ENCODE measurements at regions not wholly inside any gene's neighbourhood (a gene's known extent, or its start where the extent isn't known, plus 50 kb on each side); places are given as distances from the start of the nearest gene placed in this dataset.

DNA sequence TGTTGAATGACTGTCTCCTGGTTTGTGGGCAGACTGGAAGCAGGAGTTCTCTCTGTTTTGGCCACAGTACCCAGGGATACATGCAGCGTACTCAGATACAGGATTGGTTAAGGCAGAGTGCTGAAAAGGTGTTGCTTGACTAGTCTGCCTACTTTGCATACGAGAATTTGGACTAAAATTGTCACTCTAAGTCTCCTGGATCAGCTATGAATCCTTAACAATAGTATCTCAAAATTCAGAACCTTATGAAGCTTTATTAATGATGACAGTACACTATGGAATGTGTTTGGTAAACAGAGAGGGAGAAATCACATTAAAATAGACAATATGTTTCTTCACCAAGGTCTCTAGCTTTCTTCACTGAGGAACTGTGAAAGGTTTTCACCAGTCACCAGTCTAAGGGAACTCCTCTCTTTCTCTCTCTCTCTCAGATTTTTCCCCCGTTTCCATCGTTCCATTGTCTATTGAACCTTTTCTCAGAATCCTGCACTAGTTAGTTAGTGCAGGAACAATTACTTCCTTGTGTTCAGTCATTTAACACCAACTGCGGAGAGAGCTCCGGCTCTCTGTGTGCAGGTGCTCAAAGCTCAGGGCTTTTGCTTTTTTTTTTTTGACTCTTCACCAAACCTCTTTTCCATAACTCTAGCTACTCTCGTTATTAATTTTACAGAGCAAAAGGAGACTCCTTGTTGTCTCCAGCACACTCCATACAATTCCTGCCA is 85.9 kb upstream of the FNDC3B start:
- Histone ChIP-seq H3K4me3 (ENCODE audit: low read depth, low read length, poor library complexity, severe bottlenecking) (no peak overlapping the region), H3K36me3 (ENCODE audit: insufficient read depth, low read length, poor library complexity, severe bottlenecking) (no peaks in the 10 kb centered on the region), H3K9me3 (ENCODE audit: low read depth, low read length, poor library complexity, severe bottlenecking) (no peaks in the 10 kb centered on the region), H3K27me3 (replicated peaks; ENCODE audit: insufficient read depth, low read depth, low read length, poor library complexity) (no peaks in the 10 kb centered on the region), H3K4me1 (ENCODE audit: insufficient read depth, low read length, poor library complexity, severe bottlenecking) (peaks cover 13% of the 10 kb centered on the region), H3K27ac (ENCODE audit: low read depth, low read length, poor library complexity, severe bottlenecking) (no peak overlapping the region)
- intact Hi-C loops (cut with micrococcal nuclease; ENCODE audit: unreplicated experiment) = no loop called here
- no peak for TF ChIP-seq EZH2 (IDR thresholded peaks at IDR 0.05; ENCODE audit: borderline replicate concordance, low read depth, low read length, poor library complexity, severe bottlenecking)
- TF ChIP-seq, protein P1, sequence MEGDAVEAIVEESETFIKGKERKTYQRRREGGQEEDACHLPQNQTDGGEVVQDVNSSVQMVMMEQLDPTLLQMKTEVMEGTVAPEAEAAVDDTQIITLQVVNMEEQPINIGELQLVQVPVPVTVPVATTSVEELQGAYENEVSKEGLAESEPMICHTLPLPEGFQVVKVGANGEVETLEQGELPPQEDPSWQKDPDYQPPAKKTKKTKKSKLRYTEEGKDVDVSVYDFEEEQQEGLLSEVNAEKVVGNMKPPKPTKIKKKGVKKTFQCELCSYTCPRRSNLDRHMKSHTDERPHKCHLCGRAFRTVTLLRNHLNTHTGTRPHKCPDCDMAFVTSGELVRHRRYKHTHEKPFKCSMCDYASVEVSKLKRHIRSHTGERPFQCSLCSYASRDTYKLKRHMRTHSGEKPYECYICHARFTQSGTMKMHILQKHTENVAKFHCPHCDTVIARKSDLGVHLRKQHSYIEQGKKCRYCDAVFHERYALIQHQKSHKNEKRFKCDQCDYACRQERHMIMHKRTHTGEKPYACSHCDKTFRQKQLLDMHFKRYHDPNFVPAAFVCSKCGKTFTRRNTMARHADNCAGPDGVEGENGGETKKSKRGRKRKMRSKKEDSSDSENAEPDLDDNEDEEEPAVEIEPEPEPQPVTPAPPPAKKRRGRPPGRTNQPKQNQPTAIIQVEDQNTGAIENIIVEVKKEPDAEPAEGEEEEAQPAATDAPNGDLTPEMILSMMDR (conservative IDR thresholded peaks at IDR 0.05; ENCODE audit: low read depth, low read length) = no peak
- ChIA-PET CTCF (no interaction called here), POLR2A (ENCODE audit: low non-redundant PET) (no interaction called here)
- no peak for DNase-seq (ENCODE audit: low spot score)
- BruUV-seq (replicated peaks) = no TSS peak

DNA sequence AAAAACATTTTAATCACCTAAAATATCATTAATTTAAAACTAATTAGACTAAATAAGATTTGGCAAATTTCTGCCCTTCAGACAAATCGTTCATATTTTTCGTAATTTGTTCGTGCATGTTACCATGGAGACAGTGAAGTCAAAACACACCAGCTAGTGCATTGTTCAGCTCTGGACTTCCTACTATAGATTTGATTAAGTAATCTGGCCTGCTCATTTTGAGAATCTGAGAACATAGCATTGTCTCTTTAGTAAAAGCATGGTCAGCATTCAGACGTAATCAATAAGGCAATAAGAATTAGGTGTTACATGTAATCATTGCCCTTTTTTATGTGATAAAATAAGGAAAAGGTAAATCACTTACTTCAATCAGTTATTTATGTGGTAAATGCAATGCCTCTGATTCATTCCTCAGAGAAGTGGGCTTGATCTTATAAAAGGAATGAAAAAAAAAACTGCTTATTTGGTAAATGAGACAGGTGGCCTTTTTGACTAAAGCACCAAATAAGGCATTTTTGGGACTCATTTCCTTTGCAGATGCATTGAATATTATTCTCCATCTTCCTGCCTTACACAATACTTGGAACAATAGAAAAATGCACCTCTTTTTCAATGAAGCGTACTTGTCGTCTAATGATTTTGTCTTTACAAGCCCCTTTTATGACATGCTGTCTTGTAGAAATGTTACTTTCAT is 84.5 kb upstream of the FNDC3B start:
- intact Hi-C loops (cut with micrococcal nuclease; ENCODE audit: unreplicated experiment) = no loop called here
- H3K27me3 ChIP-seq (replicated peaks; ENCODE audit: insufficient read depth, low read depth, low read length, poor library complexity) = no peaks in the 10 kb centered on the region
- no peak overlapping the region for H3K4me3 ChIP-seq (ENCODE audit: low read depth, low read length, poor library complexity, severe bottlenecking)
- H3K4me1 ChIP-seq (ENCODE audit: insufficient read depth, low read length, poor library complexity, severe bottlenecking) = peaks cover 8% of the 10 kb centered on the region
- no peaks in the 10 kb centered on the region for H3K9me3 ChIP-seq (ENCODE audit: low read depth, low read length, poor library complexity, severe bottlenecking)
- H3K36me3 ChIP-seq (ENCODE audit: insufficient read depth, low read length, poor library complexity, severe bottlenecking) = no peaks in the 10 kb centered on the region
- H3K27ac ChIP-seq (ENCODE audit: low read depth, low read length, poor library complexity, severe bottlenecking) = no peak overlapping the region
- CTCF ChIA-PET = no interaction called here
- POLR2A ChIA-PET (ENCODE audit: low non-redundant PET) = no interaction called here
- no TSS peak for BruUV-seq (replicated peaks)
- TF ChIP-seq, protein P1 (conservative IDR thresholded peaks at IDR 0.05; ENCODE audit: low read depth, low read length) = no peak
- TF ChIP-seq EZH2 (IDR thresholded peaks at IDR 0.05; ENCODE audit: borderline replicate concordance, low read depth, low read length, poor library complexity, severe bottlenecking) = no peak
- no peak for DNase-seq (ENCODE audit: low spot score)

DNA sequence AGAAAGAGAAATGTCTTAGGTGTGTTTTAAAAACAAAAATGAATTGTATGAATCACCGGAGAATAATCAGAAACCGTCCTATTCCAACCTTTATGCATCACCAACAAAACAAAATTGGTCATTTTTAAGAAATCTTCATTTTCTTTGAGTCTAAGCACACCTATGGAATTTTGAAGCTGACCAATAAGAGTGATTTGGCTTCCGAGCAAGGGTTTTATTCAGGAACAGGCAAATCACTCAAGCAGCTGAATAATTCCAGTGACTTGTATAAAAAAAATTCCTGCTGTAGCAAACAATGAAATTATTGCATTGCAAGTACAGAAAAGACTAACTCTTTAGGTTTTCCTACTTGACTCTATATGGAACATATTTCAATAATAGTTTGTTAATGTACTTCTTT is 83.8 kb upstream of the FNDC3B start:
- intact Hi-C loops (cut with micrococcal nuclease; ENCODE audit: unreplicated experiment) = no loop called here

More for the DNA sequence above, 83.8 kb upstream of the FNDC3B start:
- BruUV-seq (replicated peaks) = no TSS peak
- ChIA-PET CTCF (no interaction called here), POLR2A (ENCODE audit: low non-redundant PET) (no interaction called here)
- H3K4me1 ChIP-seq (ENCODE audit: insufficient read depth, low read length, poor library complexity, severe bottlenecking) = peaks cover 2% of the 10 kb centered on the region
- no peaks in the 10 kb centered on the region for H3K27me3 ChIP-seq (replicated peaks; ENCODE audit: insufficient read depth, low read depth, low read length, poor library complexity)
- TF ChIP-seq, protein P1 (conservative IDR thresholded peaks at IDR 0.05; ENCODE audit: low read depth, low read length) = no peak
- no peak for TF ChIP-seq EZH2 (IDR thresholded peaks at IDR 0.05; ENCODE audit: borderline replicate concordance, low read depth, low read length, poor library complexity, severe bottlenecking)
- H3K36me3 ChIP-seq (ENCODE audit: insufficient read depth, low read length, poor library complexity, severe bottlenecking) = no peaks in the 10 kb centered on the region
- H3K4me3 ChIP-seq (ENCODE audit: low read depth, low read length, poor library complexity, severe bottlenecking) = no peak overlapping the region
- no peak for DNase-seq (ENCODE audit: low spot score)
- H3K27ac ChIP-seq (ENCODE audit: low read depth, low read length, poor library complexity, severe bottlenecking) = no peak overlapping the region
- no peaks in the 10 kb centered on the region for H3K9me3 ChIP-seq (ENCODE audit: low read depth, low read length, poor library complexity, severe bottlenecking)

All from A673 (cell line).